B cell (primary cell): ENCODE measurements at regions not wholly inside any gene's neighbourhood (a gene's known extent, or its start where the extent isn't known, plus 50 kb on each side); places are given as distances from the start of the nearest gene placed in this dataset.

ENCODE experiments used
- ATAC-seq: fragments of 200-7000 bp; cut with Tn5 transposase; one replicate; pipeline ENCODE4 v1.10.0; 2021; ENCODE audit warnings: low read depth, mild to moderate bottlenecking, moderate number of reproducible peaks, moderate library complexity
- CTCF ChIA-PET: fragments of 350-600 bp; sonication (Branson Sonifier 250); formaldehyde crosslinking; loops from one replicate; lab custom pipeline; 2021; ENCODE audit warnings: antibody characterized with exemption, inconsistent platforms; lab: Charles Lee
- POLR2A ChIA-PET: fragments of 350-600 bp; sonication (Branson Sonifier 250); formaldehyde crosslinking; loops from one replicate; lab custom pipeline; 2021; ENCODE audit warnings: antibody characterized with exemption; lab: Charles Lee
- DNase-seq: peaks from one replicate; pipeline ENCODE4 v3.0.0; 2013
- H2AFZ ChIP-seq: 2 replicates; pipeline ENCODE4 v1.6.1; 2012; ENCODE audit warnings: mild to moderate bottlenecking, low read depth, low read length; ENCODE audit not compliant: insufficient read depth, poor library complexity, severe bottlenecking
- H3K27ac ChIP-seq, 2 donors: 1 replicate in 1 of 2; 2 replicates in 1 of 2; pipeline ENCODE4 v1.5.1; 2012 to 2013; ENCODE audit warnings: low read length in 2 of 2, mild to moderate bottlenecking in 2 of 2, moderate library complexity in 1 of 2
- H3K27me3 ChIP-seq, 4 experiments: fragments of 200-600 bp in 1 of 4; sonication (generic) in 1 of 4; replicated peaks in 1 of 4; 1 replicate in 2 of 4; 2 replicates in 2 of 4; pipeline versions ENCODE4 v1.6.1 to v1.7.0; 2013 to 2016; ENCODE audit warnings: low read length in 3 of 4, mild to moderate bottlenecking in 2 of 4, mixed read lengths in 1 of 4, moderate library complexity in 1 of 4; ENCODE audit not compliant: insufficient read depth in 4 of 4, control insufficient read depth in 3 of 4; ENCODE audit errors: control extremely low read depth in 1 of 4
- H3K36me3 ChIP-seq, 2 experiments: replicated peaks in 1 of 2; 1 replicate in 1 of 2; 2 replicates in 1 of 2; pipeline versions ENCODE4 v1.6.1 to v1.7.1; 2013; ENCODE audit warnings: low read length in 1 of 2; ENCODE audit not compliant: insufficient read depth in 2 of 2, control insufficient read depth in 1 of 2; ENCODE audit errors: control extremely low read depth in 1 of 2, extremely low read depth in 1 of 2
- H3K4me1 ChIP-seq, 2 donors: fragments of 200-600 bp in 1 of 2; sonication (generic) in 1 of 2; 1 replicate in 1 of 2; 2 replicates in 1 of 2; pipeline versions ENCODE4 v1.5.1 to v1.6.1; 2013 to 2017; ENCODE audit warnings: low read length in 2 of 2; ENCODE audit not compliant: control insufficient read depth in 2 of 2, insufficient read depth in 2 of 2
- H3K4me2 ChIP-seq: replicated peaks from 2 replicates; pipeline ENCODE3; 2012; ENCODE audit warnings: mild to moderate bottlenecking, low read depth, low read length; ENCODE audit not compliant: poor library complexity, severe bottlenecking
- H3K4me3 ChIP-seq, 5 experiments: fragments of 200-600 bp in 1 of 5; sonication (generic) in 1 of 5; 1 replicate in 3 of 5; 2 replicates in 2 of 5; pipeline versions ENCODE4 v1.5.1 to v1.7.0; 2011 to 2016; ENCODE audit warnings: low read length in 4 of 5, mild to moderate bottlenecking in 4 of 5, low read depth in 2 of 5, control low read depth in 1 of 5, moderate library complexity in 1 of 5; ENCODE audit not compliant: insufficient read depth in 1 of 5; ENCODE audit errors: control extremely low read depth in 1 of 5, extremely low read depth in 1 of 5
- H3K79me2 ChIP-seq: fragments of 200-600 bp; sonication (generic); one replicate; pipeline ENCODE4 v1.6.0; 2016; ENCODE audit warnings: low read length; ENCODE audit not compliant: control insufficient read depth, insufficient read depth
- H3K9ac ChIP-seq: fragments of 200-600 bp; sonication (generic); 2 replicates; pipeline ENCODE4 v1.6.1; 2017; ENCODE audit warnings: mild to moderate bottlenecking, low read length, moderate library complexity
- H3K9me3 ChIP-seq, 3 donors: one replicate each; pipeline versions ENCODE4 v1.6.1 to v1.7.1; 2013; ENCODE audit warnings: low read length in 2 of 3; ENCODE audit not compliant: control insufficient read depth in 2 of 3, insufficient read depth in 1 of 3; ENCODE audit errors: control extremely low read depth in 1 of 3
- H4K20me1 ChIP-seq: 2 replicates; pipeline ENCODE4 v1.6.0; 2012; ENCODE audit warnings: mild to moderate bottlenecking, low read length; ENCODE audit not compliant: insufficient read depth, control insufficient read depth, poor library complexity, severe bottlenecking
- H3K27ac Mint-ChIP-seq: one replicate; pipeline ENCODE4 v1.8.0; 2021; ENCODE audit warnings: mixed read lengths
- H3K27me3 Mint-ChIP-seq: one replicate; pipeline ENCODE4 v1.8.0; 2021; ENCODE audit warnings: mixed read lengths
- H3K4me1 Mint-ChIP-seq: one replicate; pipeline ENCODE4 v1.8.0; 2021; ENCODE audit warnings: mixed read lengths
- H3K4me3 Mint-ChIP-seq: one replicate; pipeline ENCODE4 v1.8.0; 2021; ENCODE audit warnings: mixed read lengths
- H3K9me3 Mint-ChIP-seq: one replicate; pipeline ENCODE4 v1.8.0; 2022; ENCODE audit warnings: mixed read lengths; ENCODE audit not compliant: insufficient read depth
- CTCF ChIP-seq: fragments of 200-600 bp; IDR thresholded peaks from one replicate; pipeline ENCODE4 v1.8.0; 2022; ENCODE audit warnings: antibody characterized with exemption, mild to moderate bottlenecking
- EZH2 ChIP-seq: IDR thresholded peaks from 2 replicates; pipeline ENCODE4 v1.6.1; 2012; ENCODE audit warnings: borderline replicate concordance, low read depth, mild to moderate bottlenecking, moderate library complexity, low read length; ENCODE audit not compliant: insufficient read depth, poor library complexity, severe bottlenecking
- WGBS: methylation state at CpG from one replicate; pipeline ENCODE4 v1.1.5; 2013; ENCODE audit warnings: missing lambda C conversion rate; ENCODE audit not compliant: insufficient coverage; 5-methylcytosine and 5-hydroxymethylcytosine counted together
- intact Hi-C: fragments of 100-400 bp; cut with micrococcal nuclease; formaldehyde crosslinking; loops from one replicate; pipeline ENCODE4 v1.10.0; 2022

GRCh38 chr6:16851044-16851540 is 89.8 kb upstream of the ATXN1 start:
- Histone ChIP-seq H3K4me1 (no peaks in the 10 kb centered on the region), H3K36me3 (no peaks in the 10 kb centered on the region), H3K27me3 (peaks cover 0 to 6% (median 3%) of the 10 kb centered on the region in 4 experiments), H3K9me3 (no peaks in the 10 kb centered on the region), H3K4me2 (no peak overlapping the region), H3K27ac (no peak overlapping the region), H3K79me2 (no peaks in the 10 kb centered on the region), H2AFZ (no peak overlapping the region), H4K20me1 (no peaks in the 10 kb centered on the region), H3K4me3 (no peak overlapping the region), H3K9ac (no peak overlapping the region)
- no peak for TF ChIP-seq EZH2
- TF ChIP-seq CTCF, result no peak
- CTCF ChIA-PET, result no interaction called here
- peaks cover 43% of the 10 kb centered on the region for H3K27me3 Mint-ChIP-seq
- H3K4me1 Mint-ChIP-seq, result peaks cover 3% of the 10 kb centered on the region
- ATAC-seq, result no peak
- WGBS, result 81% methylated on average over 3 of the region's 3 CpGs
- DNase-seq, result no peak
- intact Hi-C loops, result no loop called here
- H3K27ac Mint-ChIP-seq, result no peak overlapping the region
- H3K4me3 Mint-ChIP-seq, result no peak overlapping the region
- H3K9me3 Mint-ChIP-seq, result no peaks in the 10 kb centered on the region
- POLR2A ChIA-PET, result no interaction called here

- H3K4me1 ChIP-seq, result no peaks in the 10 kb centered on the region
- peaks cover 43% of the 10 kb centered on the region for H3K27me3 Mint-ChIP-seq
- H4K20me1 ChIP-seq, result no peaks in the 10 kb centered on the region
- no peak overlapping the region for H3K4me3 ChIP-seq
- H2AFZ ChIP-seq, result no peak overlapping the region
- no peak for TF ChIP-seq EZH2
- H3K27ac Mint-ChIP-seq, result no peak overlapping the region
- DNase-seq (no peak), ATAC-seq (no peak)
- H3K4me3 Mint-ChIP-seq, result no peak overlapping the region
- no peak overlapping the region for H3K27ac ChIP-seq
- no peaks in the 10 kb centered on the region for H3K9me3 Mint-ChIP-seq
- POLR2A ChIA-PET, result no interaction called here
- CTCF ChIA-PET, result no interaction called here
- WGBS, result 22% methylated on average over 1 of the region's 5 CpGs
- H3K27me3 ChIP-seq, result peaks cover 0 to 6% (median 3%) of the 10 kb centered on the region in 4 experiments
- H3K36me3 ChIP-seq, result no peaks in the 10 kb centered on the region
- no peak overlapping the region for H3K4me2 ChIP-seq
- no peaks in the 10 kb centered on the region for H3K79me2 ChIP-seq
- peaks cover 3% of the 10 kb centered on the region for H3K4me1 Mint-ChIP-seq
- intact Hi-C loops, result no loop called here
- no peaks in the 10 kb centered on the region for H3K9me3 ChIP-seq
- H3K9ac ChIP-seq, result no peak overlapping the region
Observed at GRCh38 chr6:16850681-16851026, 89.4 kb upstream of the ATXN1 start.
